NCI-H2107 treated with DMSO at 0.1 percent for 48 hours (cell line): ENCODE measurements at regions not wholly inside any gene's neighbourhood (a gene's known extent, or its start where the extent isn't known, plus 50 kb on each side); places are given as distances from the start of the nearest gene placed in this dataset.

Experiments used
- DNase-seq: peaks from one replicate; lab custom pipeline; 2025; ENCODE audit not compliant: unreplicated experiment; lab: John Stamatoyannopoulos, UW

- DNase-seq: no peak
Measured at GRCh38 chr20:50338479-50339391, 148.1 kb downstream of the CEBPB start.

- DNase-seq: no peak
Measured at GRCh38 chr20:50339466-50339901, 148.9 kb downstream of the CEBPB start.

GRCh38 chr20:50340541-50340940, 149.9 kb downstream of the CEBPB start:
- no peak for DNase-seq

- no peak for DNase-seq
Measured at GRCh38 chr20:50341050-50341449, 150.4 kb downstream of the CEBPB start.

- peak; percentile 68 for DNase-seq
Measured at GRCh38 chr20:50341880-50342637, 151.4 kb downstream of the CEBPB start.

- no peak for DNase-seq
Measured at GRCh38 chr20:50342638-50343102, 152.0 kb downstream of the CEBPB start.

- no peak for DNase-seq
Measured at GRCh38 chr20:50343125-50343489, 152.5 kb downstream of the CEBPB start.

- peak; percentile 17 for DNase-seq
Measured at GRCh38 chr20:50343490-50344179, 153.0 kb downstream of the CEBPB start.

GRCh38 chr20:50344232-50345071, 153.8 kb downstream of the CEBPB start:
- no peak for DNase-seq

GRCh38 chr20:50345712-50346373, 155.2 kb downstream of the CEBPB start:
- no peak for DNase-seq

- DNase-seq: peak; percentile 71
Measured at GRCh38 chr20:50346374-50347283, 156.0 kb downstream of the CEBPB start.

- no peak for DNase-seq
Measured at GRCh38 chr20:50347284-50348063, 156.8 kb downstream of the CEBPB start.

- no peak for DNase-seq
Measured at GRCh38 chr20:50348096-50348495, 157.5 kb downstream of the CEBPB start.

- no peak for DNase-seq
Measured at GRCh38 chr20:50350510-50351249, 159.5 kb upstream of the PTPN1 start.

- DNase-seq: no peak
Measured at GRCh38 chr20:50351541-50351940, 158.6 kb upstream of the PTPN1 start.

GRCh38 chr20:50353289-50353961, 156.8 kb upstream of the PTPN1 start:
- no peak for DNase-seq
